Ishikawa (cell line): ENCODE measurements at regions not wholly inside any gene's neighbourhood (a gene's known extent, or its start where the extent isn't known, plus 50 kb on each side); places are given as distances from the start of the nearest gene placed in this dataset.

ENCODE experiments used
- CEBPB ChIP-seq: IDR thresholded peaks from 2 replicates; pipeline ENCODE4 v1.6.1; 2012
- EP300 ChIP-seq: IDR thresholded peaks from 2 replicates; pipeline ENCODE4 v1.6.1; 2012; ENCODE audit warnings: borderline replicate concordance
- MAX ChIP-seq: IDR thresholded peaks from 2 replicates; pipeline ENCODE4 v1.6.1; 2012
- NFIC ChIP-seq: IDR thresholded peaks from 2 replicates; pipeline ENCODE4 v1.6.1; 2012
- TAF1 ChIP-seq: IDR thresholded peaks from 2 replicates; pipeline ENCODE4 v1.6.1; 2012; ENCODE audit warnings: low read depth, mild to moderate bottlenecking
- TEAD4 ChIP-seq: IDR thresholded peaks from 2 replicates; pipeline ENCODE4 v1.6.1; 2012

DNA sequence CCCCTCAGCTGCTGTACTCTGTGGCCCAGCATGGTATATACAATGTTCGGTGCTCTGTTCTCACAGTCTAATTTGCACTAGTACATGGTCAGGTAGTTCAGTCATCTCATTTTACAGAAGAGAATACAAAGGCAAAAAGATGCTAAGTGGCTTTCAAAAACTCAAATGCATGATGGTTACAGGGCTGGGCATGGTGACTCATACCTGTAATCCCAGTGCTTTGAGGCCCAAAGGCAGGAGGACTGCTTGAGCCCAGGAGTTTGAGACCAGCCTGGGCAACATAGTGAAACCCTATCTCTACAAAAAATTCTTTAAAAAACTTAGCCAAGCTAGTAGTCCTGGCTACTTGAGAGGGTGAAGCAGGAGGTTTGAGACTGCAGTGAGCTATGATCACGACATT lies 210.5 kb upstream of the KIT start:
- TF ChIP-seq MAX, result no peak
- TF ChIP-seq CEBPB, result no peak
- no peak for TF ChIP-seq TEAD4
- TF ChIP-seq NFIC, result no peak
- no peak for TF ChIP-seq TAF1
- TF ChIP-seq EP300, result no peak
